Right lobe of liver (tissue), 4 donors: ENCODE measurements at regions not wholly inside any gene's neighbourhood (a gene's known extent, or its start where the extent isn't known, plus 50 kb on each side); places are given as distances from the start of the nearest gene placed in this dataset.

ENCODE experiments used
- POLR2A ChIP-seq: fragments of 450-650 bp; IDR thresholded peaks from one replicate; pipeline ENCODE4 v1.6.1; 2017; ENCODE audit warnings: antibody characterized with exemption, mild to moderate bottlenecking
- TF ChIP-seq, protein P1 (sequence below), 4 donors: fragments of 200-600 bp in 3 of 4; fragments of 450-650 bp in 1 of 4; IDR thresholded peaks; one replicate each; pipeline versions ENCODE4 v1.5.1 to v1.8.0; 2016 to 2022; ENCODE audit warnings: antibody characterized with exemption in 4 of 4, mild to moderate bottlenecking in 2 of 4
- donor health status: DM: no; HTN: no; CAD: no.
- donor health status: DM: no; HTN: no; CAD: no.
- donor health status: DM: no; HTN: yes; CAD: no.

DNA sequence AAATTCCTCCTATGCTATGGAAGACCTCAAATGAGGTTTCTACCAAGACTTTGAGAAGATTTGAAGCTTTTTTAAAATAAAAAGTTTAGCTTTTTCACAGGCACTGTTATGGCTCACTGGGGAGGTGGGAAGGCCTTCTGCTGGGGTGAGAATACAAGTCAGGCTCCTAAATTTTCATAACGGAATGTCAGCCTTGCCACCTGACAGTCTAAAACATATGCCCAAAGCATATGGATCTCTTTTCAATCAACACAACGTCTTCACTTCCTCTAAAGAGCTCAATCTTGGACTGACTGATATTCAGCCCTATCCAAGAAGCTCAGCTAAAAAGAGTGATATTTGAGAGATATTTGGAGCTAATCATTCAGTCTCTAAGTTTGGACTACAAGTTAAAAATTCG is 57.1 kb upstream of the LIN7C start:
- TF ChIP-seq, protein P1, sequence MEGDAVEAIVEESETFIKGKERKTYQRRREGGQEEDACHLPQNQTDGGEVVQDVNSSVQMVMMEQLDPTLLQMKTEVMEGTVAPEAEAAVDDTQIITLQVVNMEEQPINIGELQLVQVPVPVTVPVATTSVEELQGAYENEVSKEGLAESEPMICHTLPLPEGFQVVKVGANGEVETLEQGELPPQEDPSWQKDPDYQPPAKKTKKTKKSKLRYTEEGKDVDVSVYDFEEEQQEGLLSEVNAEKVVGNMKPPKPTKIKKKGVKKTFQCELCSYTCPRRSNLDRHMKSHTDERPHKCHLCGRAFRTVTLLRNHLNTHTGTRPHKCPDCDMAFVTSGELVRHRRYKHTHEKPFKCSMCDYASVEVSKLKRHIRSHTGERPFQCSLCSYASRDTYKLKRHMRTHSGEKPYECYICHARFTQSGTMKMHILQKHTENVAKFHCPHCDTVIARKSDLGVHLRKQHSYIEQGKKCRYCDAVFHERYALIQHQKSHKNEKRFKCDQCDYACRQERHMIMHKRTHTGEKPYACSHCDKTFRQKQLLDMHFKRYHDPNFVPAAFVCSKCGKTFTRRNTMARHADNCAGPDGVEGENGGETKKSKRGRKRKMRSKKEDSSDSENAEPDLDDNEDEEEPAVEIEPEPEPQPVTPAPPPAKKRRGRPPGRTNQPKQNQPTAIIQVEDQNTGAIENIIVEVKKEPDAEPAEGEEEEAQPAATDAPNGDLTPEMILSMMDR (IDR thresholded peaks at IDR 0.05): no peak
- TF ChIP-seq POLR2A: no peak
